SJCRH30 (cell line): ENCODE measurements at regions not wholly inside any gene's neighbourhood (a gene's known extent, or its start where the extent isn't known, plus 50 kb on each side); places are given as distances from the start of the nearest gene placed in this dataset.
"Not testable (repeated sequence)": the region's sequence is repeated elsewhere in the genome, so short reads cannot be mapped to it uniquely, and the experiment has no call there.

ENCODE experiments used
- DNase-seq, 2 experiments: peaks; one replicate each; pipeline ENCODE4 v3.0.0-alpha.2; 2015 to 2020
- H3K27ac ChIP-seq: fragments of 250-450 bp; sonication (Bioruptor Pico); 2 replicates; pipeline ENCODE4 v1.5.1; 2020; ENCODE audit warnings: mild to moderate bottlenecking, moderate library complexity
- H3K27me3 ChIP-seq: fragments of 250-450 bp; sonication (Bioruptor Pico); 2 replicates; pipeline ENCODE4 v1.5.1; 2020; ENCODE audit warnings: mild to moderate bottlenecking, moderate library complexity
- H3K36me3 ChIP-seq: fragments of 250-450 bp; sonication (Bioruptor Pico); 2 replicates; pipeline ENCODE4 v1.5.1; 2020; ENCODE audit warnings: mild to moderate bottlenecking, moderate library complexity
- H3K4me1 ChIP-seq: fragments of 250-450 bp; sonication (Bioruptor Pico); 2 replicates; pipeline ENCODE4 v1.5.1; 2020; ENCODE audit warnings: mild to moderate bottlenecking, moderate library complexity
- H3K4me3 ChIP-seq: fragments of 250-450 bp; sonication (Bioruptor Pico); 2 replicates; pipeline ENCODE4 v1.5.1; 2020; ENCODE audit warnings: mild to moderate bottlenecking, moderate library complexity
- H3K9me3 ChIP-seq: fragments of 250-450 bp; sonication (Bioruptor Pico); replicated peaks from 2 replicates; pipeline ENCODE4 v1.5.1; 2020; ENCODE audit warnings: mild to moderate bottlenecking, moderate library complexity

DNA sequence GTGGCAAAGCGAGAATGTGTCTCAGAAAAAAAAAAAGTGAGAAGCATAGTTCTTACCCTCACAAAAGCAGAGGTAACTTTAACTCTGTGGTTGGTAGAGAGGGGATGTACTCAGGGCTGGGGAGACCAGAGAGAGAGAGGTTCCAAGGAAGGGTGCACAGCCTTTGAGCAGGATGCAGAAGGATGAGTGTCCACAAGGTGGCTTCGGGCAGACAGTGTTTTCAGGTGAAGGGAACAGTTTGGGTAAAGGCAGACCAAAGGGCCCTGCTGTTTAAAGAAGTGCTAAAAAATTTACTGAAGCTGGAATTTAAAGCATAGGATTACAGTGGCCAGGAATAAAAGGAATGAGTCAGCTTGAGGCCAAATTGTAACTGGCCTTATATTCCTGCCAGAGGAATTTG is 2240.6 kb downstream of the EPHA3 start:
- not testable (repeated sequence) for H3K9me3 ChIP-seq, H3K27ac ChIP-seq, H3K36me3 ChIP-seq, H3K4me1 ChIP-seq, H3K27me3 ChIP-seq, DNase-seq, H3K4me3 ChIP-seq

DNA sequence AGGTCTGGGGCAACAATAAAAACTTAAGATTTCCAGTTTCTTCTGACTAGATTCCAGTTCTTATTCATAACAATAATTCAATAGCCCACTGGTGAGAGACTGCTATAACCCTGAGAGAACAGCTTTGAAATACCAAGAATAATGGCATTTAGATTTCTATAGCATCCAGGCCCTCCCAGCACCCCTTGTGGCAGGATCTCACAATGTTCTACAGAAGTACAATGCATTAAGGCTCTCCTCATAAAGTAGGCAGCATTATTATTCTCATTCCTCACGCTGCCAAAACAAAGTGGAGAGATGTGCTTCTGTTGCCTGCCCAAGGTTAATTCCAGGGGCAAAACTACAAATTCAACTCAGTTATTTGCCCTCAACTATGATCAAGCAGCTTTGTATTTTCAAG is 2241.7 kb downstream of the EPHA3 start:
- not testable (repeated sequence) for DNase-seq

DNA sequence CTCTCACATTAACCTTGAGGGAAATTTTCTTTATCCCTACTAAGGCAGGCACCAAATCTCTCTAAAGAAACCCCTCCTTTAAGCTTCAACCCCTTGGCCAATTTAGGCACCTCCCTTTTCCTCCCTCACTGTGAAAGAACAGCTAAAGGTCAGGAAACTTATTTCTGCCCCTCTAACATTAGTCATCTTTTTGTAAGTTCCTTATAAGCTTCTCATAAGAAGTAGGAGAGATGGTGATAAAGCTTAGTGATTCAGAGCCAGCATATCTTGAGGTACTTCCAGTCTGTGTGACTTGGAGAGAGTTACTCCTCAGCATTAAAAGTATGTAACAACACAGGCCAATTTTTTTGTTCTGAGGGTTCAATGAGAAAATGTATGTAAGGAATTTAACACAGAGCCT is 2244.7 kb downstream of the EPHA3 start:
- H3K4me3 ChIP-seq, H3K9me3 ChIP-seq, H3K27me3 ChIP-seq, H3K36me3 ChIP-seq, DNase-seq, H3K4me1 ChIP-seq, H3K27ac ChIP-seq: not testable (repeated sequence)

More for the DNA sequence above, 2241.7 kb downstream of the EPHA3 start:
- not testable (repeated sequence) for H3K4me3 ChIP-seq, H3K4me1 ChIP-seq, H3K36me3 ChIP-seq, H3K9me3 ChIP-seq, H3K27ac ChIP-seq, H3K27me3 ChIP-seq

DNA sequence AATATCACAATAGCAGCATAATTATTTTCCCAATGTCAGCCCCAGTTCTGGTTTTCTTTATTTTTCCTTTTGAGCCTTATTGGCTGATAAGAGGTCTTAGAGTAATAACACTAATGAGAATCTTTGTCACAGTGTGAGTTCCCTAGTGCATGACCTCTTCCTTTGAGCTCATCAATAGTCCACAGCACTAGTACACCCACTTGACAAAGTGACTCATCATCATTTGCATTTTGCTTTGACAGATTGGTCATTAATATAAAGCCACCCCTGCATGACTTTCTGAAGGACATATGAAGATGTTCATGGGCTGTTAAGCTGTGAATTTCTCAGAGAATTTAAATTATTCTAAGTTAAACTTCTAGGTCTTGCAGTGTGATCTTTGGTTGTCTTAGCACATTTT is 2251.9 kb downstream of the EPHA3 start:
- H3K4me1 ChIP-seq, DNase-seq, H3K27me3 ChIP-seq, H3K4me3 ChIP-seq, H3K9me3 ChIP-seq, H3K27ac ChIP-seq, H3K36me3 ChIP-seq: not testable (repeated sequence)

DNA sequence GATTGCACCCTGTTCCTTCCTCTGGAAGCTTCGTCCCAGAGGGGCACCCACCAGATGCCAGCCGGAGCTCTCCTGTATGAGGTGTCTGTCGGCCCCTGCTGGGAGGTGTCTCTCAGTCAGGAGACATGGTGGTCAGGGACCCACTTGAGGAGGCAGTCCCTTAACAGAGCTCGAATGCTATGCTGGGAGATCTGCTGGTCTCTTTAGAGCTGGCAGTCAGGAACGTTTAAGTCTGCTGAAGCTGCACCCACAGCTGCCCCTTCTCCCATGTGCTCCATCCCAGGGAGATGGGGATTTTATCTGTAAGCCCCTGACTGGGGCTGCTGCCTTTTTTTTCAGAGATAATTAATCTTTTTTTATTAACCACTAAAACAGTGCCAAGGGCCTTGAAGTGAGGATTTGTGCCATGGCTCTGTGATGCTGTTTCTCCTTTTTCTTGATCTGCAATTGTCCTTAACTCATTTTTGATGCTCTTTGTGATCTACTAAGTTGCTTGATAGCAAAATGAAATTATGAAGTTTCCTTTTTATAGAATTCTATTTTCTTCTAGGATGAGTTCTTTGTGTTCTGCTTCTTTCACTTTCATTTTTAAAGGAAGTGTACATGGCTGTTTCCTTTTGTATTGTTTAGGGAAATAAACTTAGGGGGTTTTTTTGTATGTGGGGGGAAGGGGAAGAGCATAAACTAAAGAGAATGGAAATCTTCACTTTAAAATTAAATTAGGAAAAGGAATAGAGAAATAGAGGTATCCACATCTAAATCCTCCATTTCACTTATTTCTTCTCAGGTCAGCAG is 2275.9 kb downstream of the EPHA3 start:
- not testable (repeated sequence) for H3K27ac ChIP-seq, DNase-seq, H3K36me3 ChIP-seq, H3K27me3 ChIP-seq, H3K4me1 ChIP-seq, H3K9me3 ChIP-seq, H3K4me3 ChIP-seq

DNA sequence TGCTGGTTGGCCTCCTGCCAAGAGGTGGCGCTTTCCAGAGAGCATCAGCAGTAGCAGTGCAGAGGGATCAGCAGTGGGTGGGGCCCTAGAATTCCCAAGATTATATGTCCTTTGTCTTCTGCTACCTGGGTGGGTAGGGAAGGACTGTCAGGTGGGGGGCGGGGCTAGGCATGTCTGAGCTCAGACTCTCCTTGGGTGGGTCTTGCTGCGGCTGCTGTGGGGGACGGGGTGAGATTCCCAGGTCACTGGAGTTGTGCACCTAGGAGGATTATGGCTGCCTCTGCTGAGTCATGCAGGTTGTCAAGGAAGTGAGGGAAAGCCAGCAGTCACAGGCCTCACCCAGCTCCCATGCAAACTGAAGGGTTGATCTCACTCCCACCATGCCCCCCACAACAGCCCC is 2296.5 kb downstream of the EPHA3 start:
- not testable (repeated sequence) for DNase-seq, H3K4me1 ChIP-seq, H3K36me3 ChIP-seq

DNA sequence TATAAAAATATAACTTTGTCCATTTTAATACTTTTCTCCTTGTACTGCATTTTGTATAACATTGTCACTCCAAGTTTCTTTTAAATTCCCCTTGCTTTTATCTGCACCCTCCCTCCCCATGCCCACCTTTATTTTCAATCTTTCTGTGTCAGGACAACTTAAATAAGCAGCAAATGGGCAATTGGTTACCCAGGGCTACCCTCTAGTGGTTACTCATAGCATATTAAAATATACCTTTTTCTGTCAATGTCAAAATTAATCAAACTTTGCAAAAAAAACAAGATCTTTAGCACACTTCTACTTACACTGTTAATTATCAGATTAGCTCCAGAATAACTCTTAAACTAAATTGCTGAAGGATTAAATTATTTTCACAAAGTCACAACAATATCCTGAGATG is 2334.6 kb downstream of the EPHA3 start:
- H3K36me3 ChIP-seq, H3K4me1 ChIP-seq, DNase-seq, H3K4me3 ChIP-seq, H3K9me3 ChIP-seq, H3K27ac ChIP-seq, H3K27me3 ChIP-seq: not testable (repeated sequence)

More for the DNA sequence above, 2296.5 kb downstream of the EPHA3 start:
- not testable (repeated sequence) for H3K27ac ChIP-seq, H3K9me3 ChIP-seq, H3K4me3 ChIP-seq, H3K27me3 ChIP-seq

DNA sequence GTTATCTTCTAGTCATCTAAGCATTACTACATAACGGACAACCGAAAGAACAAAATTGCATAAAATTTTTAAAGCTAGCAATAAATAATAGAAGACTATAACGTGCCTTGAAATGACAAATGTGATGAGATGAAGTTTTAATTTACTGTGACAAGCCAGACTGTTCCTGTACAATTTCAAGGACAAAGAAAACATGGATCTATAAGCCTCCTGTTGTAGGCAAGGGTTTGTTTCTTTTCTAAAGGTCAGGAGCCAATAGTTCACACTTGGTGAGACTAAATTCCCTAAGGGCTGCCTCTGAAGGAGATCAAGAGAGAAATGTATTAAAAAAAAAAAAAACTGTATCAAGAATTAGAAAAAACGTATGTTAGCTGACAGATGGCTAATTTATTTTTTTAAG is 2335.1 kb downstream of the EPHA3 start:
- H3K4me1 ChIP-seq, DNase-seq, H3K27me3 ChIP-seq, H3K36me3 ChIP-seq, H3K4me3 ChIP-seq, H3K27ac ChIP-seq, H3K9me3 ChIP-seq: not testable (repeated sequence)

DNA sequence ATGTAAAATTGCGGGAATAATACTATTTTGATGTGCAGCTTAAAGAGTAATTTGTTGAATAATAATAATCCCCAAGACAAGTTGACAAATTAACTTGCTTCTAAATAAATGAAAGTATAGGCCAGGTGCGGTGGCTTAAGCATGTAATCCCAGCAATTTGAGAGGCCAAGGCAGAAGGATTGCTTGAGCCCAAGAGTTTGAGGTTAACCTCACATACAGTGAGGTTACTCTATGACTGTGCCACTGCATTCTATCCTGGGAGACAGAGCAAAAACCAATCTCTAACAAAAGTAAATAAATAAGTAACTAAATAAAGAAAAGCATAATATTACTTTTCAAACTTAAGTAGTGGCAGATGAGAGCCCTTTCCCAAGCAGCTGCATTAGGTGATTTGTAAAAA is 2341.0 kb downstream of the EPHA3 start:
- H3K9me3 ChIP-seq, H3K27ac ChIP-seq, H3K27me3 ChIP-seq, H3K4me1 ChIP-seq, H3K36me3 ChIP-seq, DNase-seq, H3K4me3 ChIP-seq: not testable (repeated sequence)

DNA sequence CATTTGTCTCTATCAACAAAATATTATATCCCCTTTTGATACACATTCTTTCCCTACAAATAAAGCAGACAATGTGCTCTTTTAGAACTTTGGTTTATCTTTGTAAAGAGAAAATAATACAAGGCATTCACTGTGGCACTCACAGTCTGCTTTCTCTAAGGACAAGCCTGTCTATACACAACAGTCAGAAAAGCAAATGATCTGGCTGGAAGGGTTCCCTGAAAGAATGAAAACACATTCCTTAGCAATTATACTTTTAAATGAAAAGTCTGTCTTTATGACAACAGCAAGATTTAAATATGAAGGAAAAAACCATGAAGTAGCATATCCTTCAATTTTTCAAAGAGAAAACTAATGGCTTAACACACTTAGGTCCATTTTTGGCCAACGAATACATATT is 2359.1 kb downstream of the EPHA3 start:
- DNase-seq, H3K36me3 ChIP-seq, H3K27me3 ChIP-seq, H3K27ac ChIP-seq, H3K4me1 ChIP-seq, H3K9me3 ChIP-seq, H3K4me3 ChIP-seq: not testable (repeated sequence)

DNA sequence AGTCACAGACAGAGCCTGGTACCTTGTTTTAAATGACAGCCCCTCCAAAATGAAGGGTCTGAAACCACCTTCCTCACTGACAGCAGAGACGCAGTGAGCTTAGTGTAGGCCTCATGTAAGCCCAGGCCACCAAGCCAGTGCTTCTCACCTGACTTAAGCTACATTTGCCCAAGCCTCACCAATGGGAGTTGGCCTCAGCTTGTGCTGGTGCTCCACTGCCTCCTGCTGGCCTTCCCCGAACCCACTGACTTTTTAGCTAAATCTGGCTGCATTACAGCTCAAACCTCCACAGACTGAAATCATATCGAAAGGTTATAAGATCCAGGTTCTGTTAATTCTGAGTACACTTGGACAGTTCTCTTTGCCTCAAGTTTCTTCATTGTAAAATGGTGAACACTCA is 2361.8 kb downstream of the EPHA3 start:
- H3K27me3 ChIP-seq, H3K4me3 ChIP-seq, H3K9me3 ChIP-seq, H3K4me1 ChIP-seq, H3K36me3 ChIP-seq, H3K27ac ChIP-seq, DNase-seq: not testable (repeated sequence)

DNA sequence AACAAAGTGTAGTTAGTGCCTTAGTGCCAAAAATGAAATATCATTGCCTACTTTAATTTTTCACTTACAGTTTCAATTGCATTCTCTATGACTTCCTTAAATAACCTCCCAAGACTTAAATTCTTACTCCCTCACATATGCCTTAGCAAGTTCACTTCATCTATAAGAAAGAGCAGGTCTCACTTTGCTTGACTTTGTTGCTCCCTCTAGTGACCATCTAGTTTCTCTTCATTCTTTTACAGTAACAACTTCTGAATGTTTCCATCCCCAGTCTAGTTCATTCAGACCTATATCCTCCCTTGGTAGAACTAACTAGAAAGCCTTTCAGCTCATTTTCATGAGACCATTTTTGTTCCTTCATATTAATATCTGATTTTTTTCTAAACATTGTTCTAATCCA is 2377.6 kb downstream of the EPHA3 start:
- not testable (repeated sequence) for H3K27me3 ChIP-seq, H3K4me1 ChIP-seq, H3K27ac ChIP-seq, H3K4me3 ChIP-seq, H3K36me3 ChIP-seq, H3K9me3 ChIP-seq
- peak in 1 of 2 experiments; percentile 11 for DNase-seq

DNA sequence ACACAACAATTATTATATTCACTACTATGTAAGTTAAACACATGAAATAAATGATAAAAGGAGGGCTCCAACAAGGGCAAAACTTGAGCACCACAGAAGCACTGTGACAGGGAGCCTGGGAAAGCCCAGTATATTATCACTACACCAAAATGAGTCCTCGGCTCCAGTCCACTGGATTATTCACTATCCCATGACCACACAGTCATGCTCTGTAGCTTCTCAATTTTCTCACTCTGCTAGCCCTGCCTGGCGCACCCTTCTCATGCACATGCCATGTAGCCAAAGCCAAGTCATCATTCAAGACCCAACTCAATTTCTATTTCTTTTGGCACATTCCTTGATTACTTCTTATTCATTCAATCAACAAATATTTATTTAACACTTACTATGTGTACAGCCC is 2378.5 kb downstream of the EPHA3 start:
- not testable (repeated sequence) for H3K4me1 ChIP-seq, H3K36me3 ChIP-seq, H3K4me3 ChIP-seq, DNase-seq, H3K27me3 ChIP-seq, H3K9me3 ChIP-seq, H3K27ac ChIP-seq

DNA sequence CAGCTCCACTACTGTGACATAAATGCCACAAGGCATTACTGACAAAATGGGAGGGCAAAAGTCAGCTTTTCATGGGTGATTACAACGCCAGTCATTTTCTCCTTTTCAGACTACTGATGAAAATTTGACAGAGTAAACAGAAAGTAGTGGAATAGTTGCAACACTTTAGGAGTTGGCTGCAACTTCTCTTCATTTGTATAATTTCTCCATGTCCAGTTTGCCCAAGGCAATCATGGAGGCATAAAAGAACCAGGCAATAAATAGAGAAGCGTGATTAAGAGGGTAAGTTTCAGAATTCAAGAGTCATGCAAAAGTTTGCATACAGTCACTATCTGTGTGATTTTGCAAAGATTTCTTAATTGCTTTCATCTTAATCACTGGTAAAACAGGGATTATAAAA is 2390.3 kb downstream of the EPHA3 start:
- not testable (repeated sequence) for H3K36me3 ChIP-seq, H3K27me3 ChIP-seq, H3K27ac ChIP-seq, H3K9me3 ChIP-seq, DNase-seq, H3K4me3 ChIP-seq, H3K4me1 ChIP-seq

DNA sequence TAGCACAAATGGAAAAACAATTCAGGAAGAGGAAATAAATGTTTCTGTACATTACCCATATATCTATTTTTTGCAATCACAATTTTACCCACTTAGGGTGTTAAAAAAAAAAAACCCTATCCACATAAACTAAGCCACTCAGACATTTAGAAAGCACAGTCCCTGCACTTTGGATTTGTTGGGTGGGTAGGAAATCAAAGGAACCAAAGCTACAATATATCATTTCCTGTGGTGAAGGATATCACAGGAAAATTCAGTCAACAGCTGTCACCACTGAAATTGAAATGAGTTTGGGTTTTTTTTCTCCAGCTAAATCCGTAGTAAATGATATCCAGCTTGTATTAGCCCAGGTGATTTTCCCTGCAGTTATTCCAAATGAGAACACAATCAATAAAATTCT is 2392.4 kb downstream of the EPHA3 start:
- H3K27ac ChIP-seq, DNase-seq, H3K9me3 ChIP-seq: not testable (repeated sequence)

DNA sequence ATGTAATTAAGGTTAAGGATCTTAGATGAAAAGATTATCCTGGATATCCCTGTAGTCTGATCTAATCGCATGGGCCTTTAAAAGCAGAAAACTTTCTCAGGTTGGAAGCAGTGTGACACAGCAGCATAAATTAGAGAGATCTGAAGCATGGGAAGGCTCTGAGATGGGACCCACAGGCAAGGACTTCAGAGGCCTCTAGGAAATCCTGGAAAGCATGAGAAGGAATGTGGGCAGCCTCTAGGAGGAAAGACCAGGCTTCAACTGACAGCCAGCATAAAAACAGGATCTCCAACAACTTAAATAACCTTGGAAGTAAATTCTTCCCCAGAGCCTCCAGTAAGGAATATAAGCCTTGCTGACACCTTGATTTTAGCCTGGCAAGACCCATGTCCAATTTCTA is 2397.5 kb downstream of the EPHA3 start:
- not testable (repeated sequence) for H3K9me3 ChIP-seq, H3K36me3 ChIP-seq, H3K27me3 ChIP-seq, DNase-seq, H3K4me1 ChIP-seq, H3K4me3 ChIP-seq, H3K27ac ChIP-seq

More for the DNA sequence above, 2392.4 kb downstream of the EPHA3 start:
- not testable (repeated sequence) for H3K4me1 ChIP-seq, H3K27me3 ChIP-seq, H3K36me3 ChIP-seq, H3K4me3 ChIP-seq
